Lower lobe of right lung (tissue), 2 donors: ENCODE measurements at regions not wholly inside any gene's neighbourhood (a gene's known extent, or its start where the extent isn't known, plus 50 kb on each side); places are given as distances from the start of the nearest gene placed in this dataset.

ENCODE experiments used
- ATAC-seq, 2 donors: fragments of 200-7000 bp; cut with Tn5 transposase; one replicate each; pipeline ENCODE4 v1.9.1; 2020 to 2022; ENCODE audit warnings: mild to moderate bottlenecking in 2 of 2, moderate library complexity in 2 of 2
- DNase-seq: peaks from one replicate; pipeline ENCODE4 v3.0.0-alpha.2; 2020
- H3K27ac ChIP-seq: fragments of 200-600 bp; one replicate; pipeline ENCODE4 v1.8.0; 2022
- H3K27me3 ChIP-seq: fragments of 200-600 bp; one replicate; pipeline ENCODE4 v1.8.0; 2022; ENCODE audit warnings: low read depth
- H3K36me3 ChIP-seq: fragments of 200-600 bp; one replicate; pipeline ENCODE4 v1.8.0; 2022; ENCODE audit warnings: mild to moderate bottlenecking
- H3K4me1 ChIP-seq: fragments of 200-600 bp; one replicate; pipeline ENCODE4 v1.8.0; 2022
- H3K4me3 ChIP-seq: fragments of 200-600 bp; one replicate; pipeline ENCODE4 v1.8.0; 2022; ENCODE audit warnings: mild to moderate bottlenecking
- H3K9me3 ChIP-seq: fragments of 200-600 bp; one replicate; pipeline ENCODE4 v1.8.0; 2022
- intact Hi-C: fragments of 100-400 bp; cut with DNase I; formaldehyde crosslinking; loops from one replicate; pipeline ENCODE4 v1.11.0; 2022
- TF ChIP-seq, protein P1 (sequence below): fragments of 200-600 bp; IDR thresholded peaks from one replicate; pipeline ENCODE4 v1.8.0; 2022; ENCODE audit warnings: antibody characterized with exemption, mild to moderate bottlenecking
- donor health status: DM: no; HTN: yes; CAD: no; lungs with severe emphysema.

GRCh38 chr15:60125334-60125733 lies 121.2 kb downstream of the FOXB1 start:
- H3K4me3 ChIP-seq, result no peak overlapping the region
- intact Hi-C loops, result no loop called here
- H3K36me3 ChIP-seq, result no peaks in the 10 kb centered on the region
- H3K27me3 ChIP-seq, result no peaks in the 10 kb centered on the region
- TF ChIP-seq, protein P1, sequence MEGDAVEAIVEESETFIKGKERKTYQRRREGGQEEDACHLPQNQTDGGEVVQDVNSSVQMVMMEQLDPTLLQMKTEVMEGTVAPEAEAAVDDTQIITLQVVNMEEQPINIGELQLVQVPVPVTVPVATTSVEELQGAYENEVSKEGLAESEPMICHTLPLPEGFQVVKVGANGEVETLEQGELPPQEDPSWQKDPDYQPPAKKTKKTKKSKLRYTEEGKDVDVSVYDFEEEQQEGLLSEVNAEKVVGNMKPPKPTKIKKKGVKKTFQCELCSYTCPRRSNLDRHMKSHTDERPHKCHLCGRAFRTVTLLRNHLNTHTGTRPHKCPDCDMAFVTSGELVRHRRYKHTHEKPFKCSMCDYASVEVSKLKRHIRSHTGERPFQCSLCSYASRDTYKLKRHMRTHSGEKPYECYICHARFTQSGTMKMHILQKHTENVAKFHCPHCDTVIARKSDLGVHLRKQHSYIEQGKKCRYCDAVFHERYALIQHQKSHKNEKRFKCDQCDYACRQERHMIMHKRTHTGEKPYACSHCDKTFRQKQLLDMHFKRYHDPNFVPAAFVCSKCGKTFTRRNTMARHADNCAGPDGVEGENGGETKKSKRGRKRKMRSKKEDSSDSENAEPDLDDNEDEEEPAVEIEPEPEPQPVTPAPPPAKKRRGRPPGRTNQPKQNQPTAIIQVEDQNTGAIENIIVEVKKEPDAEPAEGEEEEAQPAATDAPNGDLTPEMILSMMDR, result no peak
- DNase-seq (no peak), ATAC-seq (no peak)
- H3K9me3 ChIP-seq, result no peaks in the 10 kb centered on the region
- H3K4me1 ChIP-seq, result peaks cover 15% of the 10 kb centered on the region
- H3K27ac ChIP-seq, result no peak overlapping the region

DNA sequence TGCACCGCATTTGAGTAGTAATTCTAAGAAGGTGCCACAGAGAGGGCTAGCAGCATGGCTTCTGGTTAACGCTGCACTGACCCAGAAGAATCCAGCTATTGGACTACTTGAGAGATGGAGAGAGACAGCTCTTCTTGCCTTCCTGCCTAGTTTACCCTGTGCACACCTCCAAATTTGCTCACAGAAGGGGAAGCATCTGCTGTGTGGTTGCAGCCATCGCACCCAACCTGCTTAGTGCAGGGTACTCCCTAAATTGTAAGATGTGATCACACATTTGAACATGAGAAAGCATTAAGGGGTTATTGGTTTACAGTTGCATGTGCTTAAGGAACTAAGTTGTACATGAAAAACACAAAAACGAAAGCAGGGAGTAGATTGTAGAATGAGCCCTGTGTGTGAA lies 122.1 kb downstream of the FOXB1 start:
- TF ChIP-seq, protein P1, result no peak
- DNase-seq (no peak), ATAC-seq (no peak)

DNA sequence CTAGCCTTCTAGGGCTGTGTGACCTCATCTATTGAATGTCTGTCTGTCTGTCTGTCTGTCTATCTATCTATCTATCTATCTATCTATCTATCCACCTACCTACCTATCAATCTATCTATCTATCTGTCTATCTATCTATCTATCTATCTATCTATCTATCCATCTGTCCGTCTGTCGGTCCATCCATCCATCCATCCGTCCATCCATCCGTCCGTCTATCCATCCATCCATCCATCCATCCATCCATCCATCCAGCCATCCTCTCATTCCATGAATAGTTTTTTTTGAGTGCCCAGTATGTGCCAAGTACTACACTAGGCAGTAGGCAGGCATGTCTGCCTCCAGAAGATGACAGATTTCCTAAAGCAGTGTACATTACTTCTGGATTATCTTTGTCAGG lies 122.5 kb downstream of the FOXB1 start:
- intact Hi-C loops, result no loop called here
- no peaks in the 10 kb centered on the region for H3K27me3 ChIP-seq
- H3K27ac ChIP-seq, result no peak overlapping the region
- ATAC-seq (no peak), DNase-seq (no peak)
- no peaks in the 10 kb centered on the region for H3K36me3 ChIP-seq
- H3K4me1 ChIP-seq, result peaks cover 15% of the 10 kb centered on the region
- TF ChIP-seq, protein P1, result no peak
- no peaks in the 10 kb centered on the region for H3K9me3 ChIP-seq
- no peak overlapping the region for H3K4me3 ChIP-seq

More for the DNA sequence above, 122.1 kb downstream of the FOXB1 start:
- no peak overlapping the region for H3K4me3 ChIP-seq
- H3K27ac ChIP-seq, result no peak overlapping the region
- no peaks in the 10 kb centered on the region for H3K9me3 ChIP-seq
- intact Hi-C loops, result no loop called here
- peaks cover 15% of the 10 kb centered on the region for H3K4me1 ChIP-seq
- H3K27me3 ChIP-seq, result no peaks in the 10 kb centered on the region
- no peaks in the 10 kb centered on the region for H3K36me3 ChIP-seq

DNA sequence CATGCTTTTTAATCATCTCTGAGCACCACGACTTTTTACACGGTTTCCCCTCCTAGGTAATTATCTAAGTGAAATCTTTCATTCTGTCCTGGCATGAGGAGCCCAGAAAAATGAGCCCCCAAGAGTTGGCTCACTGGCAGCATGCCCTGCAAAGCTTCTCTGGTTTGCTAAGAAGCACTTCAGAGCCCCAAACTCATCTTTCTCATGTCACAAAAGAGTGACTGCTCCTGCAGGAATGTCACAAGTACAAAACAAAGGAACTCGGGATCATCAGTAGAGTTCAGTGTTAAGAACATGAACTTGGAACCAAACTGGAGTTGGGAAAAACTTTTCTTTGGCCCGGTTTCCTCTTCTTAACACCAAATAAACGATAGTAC lies 123.9 kb downstream of the FOXB1 start:
- H3K4me1 ChIP-seq, result peaks cover 15% of the 10 kb centered on the region
- no peaks in the 10 kb centered on the region for H3K27me3 ChIP-seq
- TF ChIP-seq, protein P1, result no peak
- H3K4me3 ChIP-seq, result peak overlapping the region; percentile 63
- intact Hi-C loops, result no loop called here
- peak overlapping the region; percentile 82 for H3K27ac ChIP-seq
- no peaks in the 10 kb centered on the region for H3K36me3 ChIP-seq
- ATAC-seq, result peak in 1 of 2 donors; percentile 28
- no peaks in the 10 kb centered on the region for H3K9me3 ChIP-seq
- no peak for DNase-seq

DNA sequence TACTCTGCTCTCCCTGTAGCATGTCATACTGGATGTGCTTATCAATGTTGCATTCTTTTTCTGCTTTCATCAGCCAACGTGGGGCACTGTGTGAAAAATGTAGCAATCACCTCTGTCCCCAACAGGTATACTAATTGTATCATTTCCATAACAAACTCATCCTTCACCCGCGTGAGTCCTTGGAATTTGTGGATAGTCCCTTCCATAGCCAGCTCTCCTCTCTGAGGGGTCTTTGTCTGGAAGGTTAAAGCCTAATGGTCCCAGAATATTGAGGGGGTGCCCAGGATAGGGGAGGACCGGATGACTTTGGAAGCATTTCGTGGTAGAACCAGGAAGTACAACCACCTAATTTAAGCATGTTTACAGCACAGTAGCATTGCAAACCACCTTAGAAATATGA lies 124.6 kb downstream of the FOXB1 start:
- DNase-seq, result no peak
- H3K9me3 ChIP-seq, result no peaks in the 10 kb centered on the region
- no peak for ATAC-seq
- intact Hi-C loops, result no loop called here
- no peak overlapping the region for H3K4me3 ChIP-seq
- peaks cover 15% of the 10 kb centered on the region for H3K4me1 ChIP-seq
- H3K27me3 ChIP-seq, result no peaks in the 10 kb centered on the region
- no peak overlapping the region for H3K27ac ChIP-seq
- TF ChIP-seq, protein P1, result no peak
- H3K36me3 ChIP-seq, result no peaks in the 10 kb centered on the region

DNA sequence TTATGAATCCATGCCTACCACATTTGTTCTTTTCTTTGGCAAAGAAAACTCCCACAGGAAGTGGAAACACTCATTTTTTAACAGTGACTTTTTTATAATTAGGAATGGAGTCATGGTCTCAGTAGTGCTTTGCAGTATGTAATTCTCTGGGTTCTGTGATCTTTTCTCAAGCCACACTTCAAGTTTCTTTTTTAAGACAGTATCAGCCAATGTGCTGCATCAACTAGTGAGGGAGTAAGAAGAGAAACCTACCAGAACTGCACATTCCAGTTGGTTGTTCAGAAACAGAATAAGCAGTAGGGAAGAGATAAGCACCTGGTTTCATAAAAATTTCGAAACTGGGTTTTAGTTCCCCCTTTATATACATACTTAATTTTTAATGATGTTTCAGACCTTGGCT lies 126.3 kb downstream of the FOXB1 start:
- Histone ChIP-seq H3K36me3 (no peaks in the 10 kb centered on the region), H3K27ac (no peak overlapping the region), H3K9me3 (no peaks in the 10 kb centered on the region), H3K4me3 (no peak overlapping the region), H3K27me3 (no peaks in the 10 kb centered on the region), H3K4me1 (peaks cover 15% of the 10 kb centered on the region)
- intact Hi-C loops, result no loop called here
- TF ChIP-seq, protein P1, result no peak
- ATAC-seq (no peak), DNase-seq (no peak)
